ENCODE measurements at regions not wholly inside any gene's neighbourhood (a gene's known extent, or its start where the extent isn't known, plus 50 kb on each side); places are given as distances from the start of the nearest gene placed in this dataset.

DNA sequence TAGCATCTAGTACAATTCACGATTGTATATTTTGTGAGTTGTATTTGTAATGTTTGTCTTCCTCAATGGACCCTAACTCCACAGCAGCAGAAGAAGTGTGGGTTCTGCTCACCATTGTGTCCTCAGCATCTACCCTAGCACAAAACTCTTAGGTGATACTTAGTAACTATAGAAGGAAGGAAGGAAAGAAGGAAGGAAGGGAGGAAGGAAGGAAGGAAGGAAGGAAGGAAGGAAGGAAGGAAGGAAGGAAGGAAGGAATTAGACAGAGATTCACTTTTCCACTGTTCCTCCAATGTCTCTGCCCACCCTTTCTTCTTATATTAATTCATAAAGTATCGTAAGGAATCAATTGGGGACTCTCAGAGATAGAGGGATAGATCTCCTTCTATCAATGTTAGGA is 288.2 kb downstream of the NFIB start:
- Histone ChIP-seq H3K4me3 (no peak overlapping the region), H3K27ac (no peak overlapping the region), H3K9me3 (no peaks in the 10 kb centered on the region), H3K27me3 (no peaks in the 10 kb centered on the region), H3K36me3 (no peaks in the 10 kb centered on the region), H3K4me1 (no peaks in the 10 kb centered on the region)
- intact Hi-C loops (cut with DNase I; ENCODE audit: low total_unique reads) = no loop called here
- TF ChIP-seq, protein P1, sequence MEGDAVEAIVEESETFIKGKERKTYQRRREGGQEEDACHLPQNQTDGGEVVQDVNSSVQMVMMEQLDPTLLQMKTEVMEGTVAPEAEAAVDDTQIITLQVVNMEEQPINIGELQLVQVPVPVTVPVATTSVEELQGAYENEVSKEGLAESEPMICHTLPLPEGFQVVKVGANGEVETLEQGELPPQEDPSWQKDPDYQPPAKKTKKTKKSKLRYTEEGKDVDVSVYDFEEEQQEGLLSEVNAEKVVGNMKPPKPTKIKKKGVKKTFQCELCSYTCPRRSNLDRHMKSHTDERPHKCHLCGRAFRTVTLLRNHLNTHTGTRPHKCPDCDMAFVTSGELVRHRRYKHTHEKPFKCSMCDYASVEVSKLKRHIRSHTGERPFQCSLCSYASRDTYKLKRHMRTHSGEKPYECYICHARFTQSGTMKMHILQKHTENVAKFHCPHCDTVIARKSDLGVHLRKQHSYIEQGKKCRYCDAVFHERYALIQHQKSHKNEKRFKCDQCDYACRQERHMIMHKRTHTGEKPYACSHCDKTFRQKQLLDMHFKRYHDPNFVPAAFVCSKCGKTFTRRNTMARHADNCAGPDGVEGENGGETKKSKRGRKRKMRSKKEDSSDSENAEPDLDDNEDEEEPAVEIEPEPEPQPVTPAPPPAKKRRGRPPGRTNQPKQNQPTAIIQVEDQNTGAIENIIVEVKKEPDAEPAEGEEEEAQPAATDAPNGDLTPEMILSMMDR (IDR thresholded peaks at IDR 0.05) = no peak
- TF ChIP-seq POLR2A (IDR thresholded peaks at IDR 0.05) (no peak), POLR2AphosphoS5 (IDR thresholded peaks at IDR 0.05) (no peak)
- no peak for DNase-seq (ENCODE audit: low spot score in 2 of 2)

DNA sequence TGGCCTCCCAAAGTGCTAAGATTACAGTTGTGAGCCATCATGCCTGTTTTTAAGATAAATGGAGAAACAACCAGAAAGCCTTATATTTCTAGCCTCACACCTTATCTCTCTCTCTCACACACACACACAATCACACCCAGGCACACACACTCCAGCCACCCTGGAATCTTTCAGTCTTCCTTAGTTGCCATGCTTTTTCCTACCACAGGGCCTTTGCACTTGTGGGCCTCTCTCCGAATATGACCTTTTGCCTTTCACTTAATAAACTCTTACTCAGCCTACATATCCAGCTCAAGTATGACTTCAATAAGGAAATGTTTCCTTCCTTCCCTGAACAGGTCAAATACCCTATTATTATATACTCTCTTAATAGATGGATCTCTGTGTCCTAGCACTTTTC is 290.7 kb downstream of the NFIB start:
- Histone ChIP-seq H3K9me3 (no peaks in the 10 kb centered on the region), H3K4me3 (no peak overlapping the region), H3K27ac (no peak overlapping the region), H3K27me3 (no peaks in the 10 kb centered on the region), H3K36me3 (no peaks in the 10 kb centered on the region), H3K4me1 (no peaks in the 10 kb centered on the region)
- TF ChIP-seq POLR2A (IDR thresholded peaks at IDR 0.05) (no peak), POLR2AphosphoS5 (IDR thresholded peaks at IDR 0.05) (no peak)
- TF ChIP-seq, protein P1 (IDR thresholded peaks at IDR 0.05) = no peak
- intact Hi-C loops (cut with DNase I; ENCODE audit: low total_unique reads) = no loop called here
- no peak for DNase-seq (ENCODE audit: low spot score in 2 of 2)

DNA sequence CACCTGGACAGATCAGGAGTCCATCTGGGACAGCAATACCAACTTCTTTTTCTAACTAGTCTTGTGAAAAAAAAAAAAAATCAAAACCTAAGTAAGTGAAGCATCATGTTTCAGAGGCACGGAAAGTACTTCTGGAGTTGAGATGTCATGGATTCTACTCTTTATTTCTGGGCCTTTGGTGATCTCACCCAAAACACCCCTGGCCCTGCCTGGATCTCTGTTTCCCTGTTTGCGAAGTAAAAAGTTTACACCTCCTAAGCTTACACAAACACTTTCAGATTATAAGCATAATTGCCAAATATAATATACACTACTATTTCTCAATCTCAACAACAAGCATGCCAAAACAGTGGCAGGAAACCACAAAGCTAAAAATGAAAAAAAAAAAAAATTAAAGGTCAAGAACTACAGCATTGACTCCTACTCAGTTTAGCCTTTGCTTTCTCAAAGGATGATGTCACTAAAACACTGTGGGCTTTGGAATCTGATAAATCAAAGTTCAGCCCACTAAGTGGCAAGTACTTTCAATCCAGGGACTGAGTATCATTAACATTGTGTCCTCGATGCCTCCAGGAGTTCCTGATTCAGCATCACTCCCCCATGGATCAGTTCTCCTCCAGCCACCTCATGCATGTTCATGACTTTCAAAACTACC is 291.9 kb downstream of the NFIB start:
- TF ChIP-seq POLR2A (IDR thresholded peaks at IDR 0.05) (no peak), POLR2AphosphoS5 (IDR thresholded peaks at IDR 0.05) (no peak)
- TF ChIP-seq, protein P1 (IDR thresholded peaks at IDR 0.05) = no peak
- no peak for DNase-seq (ENCODE audit: low spot score in 2 of 2)
- Histone ChIP-seq H3K4me1 (no peaks in the 10 kb centered on the region), H3K36me3 (no peaks in the 10 kb centered on the region), H3K9me3 (no peaks in the 10 kb centered on the region), H3K4me3 (no peak overlapping the region), H3K27me3 (no peaks in the 10 kb centered on the region), H3K27ac (no peak overlapping the region)
- intact Hi-C loops (cut with DNase I; ENCODE audit: low total_unique reads) = no loop called here

DNA sequence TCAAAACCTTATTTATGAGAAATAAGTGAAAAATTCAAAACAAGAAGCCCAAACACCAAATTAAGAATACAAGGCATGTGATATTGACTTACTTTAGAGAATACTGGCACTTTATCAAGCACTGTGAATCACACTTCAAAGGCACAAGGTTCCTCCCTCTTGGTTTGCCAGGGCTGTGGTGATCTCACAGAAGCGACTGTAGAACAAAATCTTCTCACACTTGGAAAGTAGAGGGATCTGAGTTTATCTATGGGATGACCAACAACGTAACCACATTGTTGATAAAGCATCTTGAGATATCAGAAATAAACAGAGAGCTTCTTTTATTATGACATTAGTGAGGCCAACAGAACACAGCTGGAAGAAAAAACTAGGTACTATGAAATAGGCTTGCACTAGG is 295.9 kb downstream of the NFIB start:
- Histone ChIP-seq H3K9me3 (no peaks in the 10 kb centered on the region), H3K27ac (no peak overlapping the region), H3K27me3 (no peaks in the 10 kb centered on the region), H3K4me3 (no peak overlapping the region), H3K4me1 (no peaks in the 10 kb centered on the region), H3K36me3 (no peaks in the 10 kb centered on the region)
- intact Hi-C loops (cut with DNase I; ENCODE audit: low total_unique reads) = no loop called here
- TF ChIP-seq POLR2A (IDR thresholded peaks at IDR 0.05) = no peak
- no peak for TF ChIP-seq POLR2AphosphoS5 (IDR thresholded peaks at IDR 0.05)
- TF ChIP-seq, protein P1 (IDR thresholded peaks at IDR 0.05) = no peak
- no peak for DNase-seq (ENCODE audit: low spot score in 2 of 2)

DNA sequence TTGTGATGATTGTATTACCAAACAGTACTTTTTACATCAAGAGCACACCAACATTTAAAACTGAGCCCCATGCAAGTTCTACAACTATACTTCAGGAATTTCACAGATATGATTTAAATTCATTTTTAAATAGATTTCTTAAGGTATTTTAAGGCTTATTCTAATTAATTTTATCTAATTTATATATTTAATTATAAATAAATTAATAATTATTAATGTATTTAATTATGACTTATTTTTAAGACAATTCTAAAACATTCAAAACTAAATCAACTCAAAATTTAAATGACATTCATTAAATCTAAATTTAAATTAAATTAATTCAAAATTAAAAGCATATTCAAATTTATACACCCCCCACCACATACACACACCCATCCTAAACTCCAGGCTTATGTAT is 299.2 kb downstream of the NFIB start:
- no peak for DNase-seq (ENCODE audit: low spot score in 2 of 2)
- Histone ChIP-seq H3K27ac (no peak overlapping the region), H3K4me1 (no peaks in the 10 kb centered on the region), H3K27me3 (no peaks in the 10 kb centered on the region), H3K9me3 (no peaks in the 10 kb centered on the region), H3K4me3 (no peak overlapping the region), H3K36me3 (no peaks in the 10 kb centered on the region)
- TF ChIP-seq, protein P1 (IDR thresholded peaks at IDR 0.05) = no peak
- TF ChIP-seq POLR2A (IDR thresholded peaks at IDR 0.05) (no peak), POLR2AphosphoS5 (IDR thresholded peaks at IDR 0.05) (no peak)
- intact Hi-C loops (cut with DNase I; ENCODE audit: low total_unique reads) = no loop called here
